SK-N-SH treated with all-trans-retinoic acid at 6 μM for 48 hours (cell line): ENCODE measurements at regions not wholly inside any gene's neighbourhood (a gene's known extent, or its start where the extent isn't known, plus 50 kb on each side); places are given as distances from the start of the nearest gene placed in this dataset.

ENCODE experiments used
- ATAC-seq: fragments of 200-7000 bp; cut with Tn5 transposase; 3 replicates; pipeline ENCODE4 v1.9.1; 2020; ENCODE audit warnings: mild to moderate bottlenecking, moderate library complexity
- ARNTL ChIP-seq: fragments of 450-650 bp; formaldehyde crosslinking; IDR thresholded peaks from 2 replicates; pipeline ENCODE4 v1.5.0; 2020; ENCODE audit warnings: low read depth, mild to moderate bottlenecking, moderate library complexity, borderline replicate concordance
- CSDC2 ChIP-seq: fragments of 250-450 bp; sonication (Bioruptor Pico); IDR thresholded peaks from 2 replicates; pipeline ENCODE4 v1.5.0; 2020; ENCODE audit warnings: mild to moderate bottlenecking, moderate library complexity
- CSRNP3 ChIP-seq: fragments of 250-450 bp; sonication (Bioruptor Pico); IDR thresholded peaks from 2 replicates; pipeline ENCODE4 v1.5.1; 2021; ENCODE audit warnings: mild to moderate bottlenecking, moderate library complexity
- ESRRG ChIP-seq: fragments of 250-450 bp; sonication (Bioruptor Pico); IDR thresholded peaks from 2 replicates; pipeline ENCODE4 v1.6.1; 2021; ENCODE audit warnings: mild to moderate bottlenecking
- GLIS3 ChIP-seq: fragments of 250-450 bp; sonication (Bioruptor Pico); IDR thresholded peaks from 2 replicates; pipeline ENCODE4 v1.5.0; 2020; ENCODE audit warnings: mild to moderate bottlenecking, moderate library complexity
- ISL1 ChIP-seq: fragments of 250-450 bp; sonication (Bioruptor Pico); IDR thresholded peaks from 2 replicates; pipeline ENCODE4 v2.1.2; 2022; ENCODE audit warnings: mild to moderate bottlenecking, moderate library complexity
- OSR1 ChIP-seq: fragments of 250-450 bp; sonication (Bioruptor Pico); IDR thresholded peaks from 2 replicates; pipeline ENCODE4 v1.8.0; 2022; ENCODE audit warnings: moderate library complexity, mild to moderate bottlenecking, inconsistent platforms
- PATZ1 ChIP-seq: fragments of 250-450 bp; sonication (Bioruptor Pico); IDR thresholded peaks from 2 replicates; pipeline ENCODE4 v1.8.0; 2020; ENCODE audit warnings: mild to moderate bottlenecking, moderate library complexity, borderline replicate concordance
- POU6F1 ChIP-seq: fragments of 250-450 bp; sonication (Bioruptor Pico); IDR thresholded peaks from 2 replicates; pipeline ENCODE4 v1.8.0; 2021; ENCODE audit warnings: low read depth, mild to moderate bottlenecking, moderate library complexity, borderline replicate concordance
- PPARA ChIP-seq: fragments of 250-450 bp; sonication (Bioruptor Pico); IDR thresholded peaks from 2 replicates; pipeline ENCODE4 v1.5.0; 2020; ENCODE audit warnings: mild to moderate bottlenecking, borderline replicate concordance
- SNAI2 ChIP-seq: fragments of 250-450 bp; sonication (Bioruptor Pico); IDR thresholded peaks from 2 replicates; pipeline ENCODE4 v1.5.0; 2020; ENCODE audit warnings: mild to moderate bottlenecking, moderate library complexity
- TCF4 ChIP-seq: fragments of 250-450 bp; sonication (Bioruptor Pico); IDR thresholded peaks from 2 replicates; pipeline ENCODE4 v1.8.0; 2021; ENCODE audit warnings: mild to moderate bottlenecking, moderate library complexity, borderline replicate concordance
- TOX ChIP-seq: fragments of 250-450 bp; sonication (Bioruptor Pico); IDR thresholded peaks from 2 replicates; pipeline ENCODE4 v1.8.0; 2021; ENCODE audit warnings: mild to moderate bottlenecking, moderate library complexity, borderline replicate concordance
- TSHZ2 ChIP-seq: fragments of 250-450 bp; sonication (Bioruptor Pico); IDR thresholded peaks from 2 replicates; pipeline ENCODE4 v1.5.0; 2020; ENCODE audit warnings: mild to moderate bottlenecking, moderate library complexity
- ZC3H10 ChIP-seq: fragments of 250-450 bp; sonication (Bioruptor Pico); IDR thresholded peaks from 2 replicates; pipeline ENCODE4 v1.5.1; 2021; ENCODE audit warnings: mild to moderate bottlenecking, moderate library complexity
- ZFP3 ChIP-seq: fragments of 250-450 bp; sonication (Bioruptor Pico); IDR thresholded peaks from 2 replicates; pipeline ENCODE4 v1.5.0; 2020; ENCODE audit warnings: mild to moderate bottlenecking, moderate library complexity
- ZFP30 ChIP-seq: fragments of 450-650 bp; formaldehyde crosslinking; IDR thresholded peaks from 2 replicates; pipeline ENCODE4 v1.5.0; 2022; ENCODE audit warnings: mild to moderate bottlenecking, moderate library complexity
- ZNF565 ChIP-seq: fragments of 450-650 bp; formaldehyde crosslinking; conservative IDR thresholded peaks from 2 replicates; pipeline ENCODE4 v1.5.0; 2020; ENCODE audit warnings: low read depth, mild to moderate bottlenecking, moderate library complexity
- ZNF70 ChIP-seq: fragments of 450-650 bp; formaldehyde crosslinking; IDR thresholded peaks from 2 replicates; pipeline ENCODE4 v1.5.0; 2020; ENCODE audit warnings: mild to moderate bottlenecking, moderate library complexity
- ZNF8 ChIP-seq: fragments of 450-650 bp; formaldehyde crosslinking; IDR thresholded peaks from 2 replicates; pipeline ENCODE4 v1.5.0; 2020; ENCODE audit warnings: mild to moderate bottlenecking, moderate library complexity

GRCh38 chr21:43360441-43361126 lies 66.3 kb downstream of the SIK1 start:
- TF ChIP-seq GLIS3 = no peak
- no peak for TF ChIP-seq ZNF8 (CRISPR knock-in tag)
- no peak for TF ChIP-seq SNAI2 (CRISPR knock-in tag)
- TF ChIP-seq ZFP30 (CRISPR knock-in tag) = no peak
- no peak for TF ChIP-seq POU6F1 (CRISPR knock-in tag)
- no peak for TF ChIP-seq TSHZ2 (CRISPR knock-in tag)
- no peak for TF ChIP-seq ISL1 (CRISPR knock-in tag)
- no peak for TF ChIP-seq TCF4
- TF ChIP-seq ARNTL (CRISPR knock-in tag) = no peak
- TF ChIP-seq CSRNP3 (CRISPR knock-in tag) = no peak
- TF ChIP-seq TOX (CRISPR knock-in tag) = no peak
- TF ChIP-seq PATZ1 (CRISPR knock-in tag) = no peak
- no peak for TF ChIP-seq OSR1 (CRISPR knock-in tag)
- no peak for TF ChIP-seq ZNF70 (CRISPR knock-in tag)
- ATAC-seq = no peak

GRCh38 chr21:43358940-43359822 lies 67.8 kb downstream of the SIK1 start:
- TF ChIP-seq ZNF8 (CRISPR knock-in tag) = no peak
- no peak for TF ChIP-seq CSDC2 (CRISPR knock-in tag)
- ATAC-seq = no peak

- no peak for ATAC-seq
- TF ChIP-seq ZNF8 (CRISPR knock-in tag) = no peak
- no peak for TF ChIP-seq TCF4
- no peak for TF ChIP-seq PPARA
- TF ChIP-seq ZC3H10 (CRISPR knock-in tag) = no peak
- no peak for TF ChIP-seq ZFP3 (CRISPR knock-in tag)
- TF ChIP-seq ESRRG = no peak
- TF ChIP-seq ZFP30 (CRISPR knock-in tag) = no peak
- TF ChIP-seq ZNF565 (CRISPR knock-in tag) = no peak
- TF ChIP-seq, all 23 proteins: peak for 0
Measured at GRCh38 chr21:43357715-43358430, 69.1 kb downstream of the SIK1 start.
